HepG2 (cell line): ENCODE measurements at regions not wholly inside any gene's neighbourhood (a gene's known extent, or its start where the extent isn't known, plus 50 kb on each side); places are given as distances from the start of the nearest gene placed in this dataset.

Source experiments
- ATAC-seq: fragments of 200-7000 bp; cut with Tn5 transposase; 3 replicates; pipeline ENCODE4 v1.9.1; 2020; ENCODE audit warnings: mild to moderate bottlenecking, moderate library complexity
- BruUV-seq: library from RNA; stranded (reverse); fragments of 400-500 nt; replicated peaks from 2 replicates; lab custom pipeline; 2021; lab: Mats Ljungman, UMichigan
- CTCF ChIA-PET: fragments of 300-600 bp; formaldehyde crosslinking; extraction: SDS; loops from one replicate; lab custom pipeline; 2021; ENCODE audit warnings: low total read pairs, inconsistent platforms, low intra/inter-chr PET ratio; lab: Yijun Ruan, JAX
- POLR2A ChIA-PET: fragments of 350-600 bp; sonication (Branson Sonifier 250); formaldehyde crosslinking; loops from one replicate; lab custom pipeline; 2020; ENCODE audit warnings: antibody characterized with exemption, inconsistent platforms; lab: Yijun Ruan, JAX
- DNase-seq: peaks from one replicate; pipeline ENCODE4 v3.0.0-alpha.2; 2015; ENCODE audit warnings: low spot score
- FAIRE-seq: peaks from 3 replicates; lab custom pipeline; 2011; peaks lifted over from hg19 to GRCh38; lab: Jason Lieb, UNC
- H2AFZ ChIP-seq: one replicate; pipeline ENCODE4 v1.6.1; 2011; ENCODE audit warnings: low read length, inconsistent platforms
- H3K27ac ChIP-seq: fragments of 300-600 bp; 3 replicates; pipeline ENCODE4 v1.8.0; 2011; ENCODE audit warnings: mixed run types, mild to moderate bottlenecking, mixed read lengths, low read length, inconsistent platforms; ENCODE audit not compliant: insufficient read depth; ENCODE audit errors: extremely low read length
- H3K27me3 ChIP-seq, 2 experiments: fragments of 200-600 bp in 1 of 2; 2 replicates in 1 of 2; 3 replicates in 1 of 2; pipeline versions ENCODE4 v1.6.0 to v1.8.0; 2011; ENCODE audit warnings: low read length in 2 of 2, mild to moderate bottlenecking in 2 of 2, moderate library complexity in 2 of 2, inconsistent platforms in 1 of 2; ENCODE audit not compliant: insufficient read depth in 2 of 2, control insufficient read depth in 1 of 2
- H3K36me3 ChIP-seq, 2 experiments: fragments of 200-600 bp in 1 of 2; replicated peaks in 1 of 2; 2 replicates in 1 of 2; 3 replicates in 1 of 2; pipeline versions ENCODE4 v1.5.1 to v1.8.0; 2011; ENCODE audit warnings: low read length in 2 of 2, inconsistent platforms in 1 of 2; ENCODE audit not compliant: insufficient read depth in 2 of 2, control insufficient read depth in 1 of 2
- H3K4me1 ChIP-seq: 2 replicates; pipeline ENCODE4 v1.5.1; 2012; ENCODE audit warnings: low read length, inconsistent platforms; ENCODE audit not compliant: insufficient read depth
- H3K4me2 ChIP-seq: 2 replicates; pipeline ENCODE4 v1.6.0; 2011; ENCODE audit warnings: low read depth, low read length, inconsistent platforms
- H3K4me3 ChIP-seq, 3 experiments: fragments of 200-600 bp in 1 of 3; sonication (generic), shearing (Covaris generic) in 1 of 3; replicated peaks in 1 of 3; 2 replicates each; pipeline ENCODE4 v1.5.1; 2011 to 2016; ENCODE audit warnings: low read length in 3 of 3, inconsistent platforms in 2 of 3, low read depth in 2 of 3, mild to moderate bottlenecking in 2 of 3, control low read depth in 1 of 3, mixed read lengths in 1 of 3; ENCODE audit not compliant: insufficient read depth in 1 of 3
- H3K79me2 ChIP-seq: one replicate; pipeline ENCODE4 v1.6.1; 2011; ENCODE audit warnings: low read length, inconsistent platforms; ENCODE audit not compliant: insufficient read depth
- H3K9ac ChIP-seq: 2 replicates; pipeline ENCODE4 v1.6.0; 2011; ENCODE audit warnings: mild to moderate bottlenecking, low read depth, low read length, inconsistent platforms; ENCODE audit not compliant: insufficient read depth
- H3K9me3 ChIP-seq: 2 replicates; pipeline ENCODE4 v1.5.1; 2012; ENCODE audit warnings: mild to moderate bottlenecking, low read length
- H4K20me1 ChIP-seq: 2 replicates; pipeline ENCODE4 v1.6.0; 2011; ENCODE audit warnings: inconsistent platforms, mild to moderate bottlenecking, low read length, moderate library complexity; ENCODE audit not compliant: insufficient read depth
- MAZ ChIP-seq, 2 experiments: sonication (generic) in 1 of 2; formaldehyde crosslinking in 1 of 2; IDR thresholded peaks; 2 replicates each; pipeline versions ENCODE4 v1.5.0 to v1.6.1; 2012 to 2020; ENCODE audit warnings: low read depth in 2 of 2, mild to moderate bottlenecking in 2 of 2, borderline replicate concordance in 1 of 2, improper control_type of control experiment in 1 of 2, low read length in 1 of 2, missing genetic modification reagents in 1 of 2, moderate library complexity in 1 of 2
- POLR2A ChIP-seq, 2 experiments: IDR thresholded peaks; 2 replicates each; pipeline ENCODE4 v1.6.1; 2011; ENCODE audit warnings: low read depth in 2 of 2, low read length in 2 of 2, mild to moderate bottlenecking in 1 of 2, moderate library complexity in 1 of 2; ENCODE audit not compliant: insufficient read depth in 1 of 2
- RFX1 ChIP-seq: fragments of 450-650 bp; IDR thresholded peaks from 2 replicates; pipeline ENCODE4 v1.6.1; 2017
- RNF2 ChIP-seq: fragments of 450-650 bp; conservative IDR thresholded peaks from 2 replicates; pipeline ENCODE4 v1.6.1; 2016; ENCODE audit warnings: low read depth
- SOX6 ChIP-seq, 2 experiments: fragments of 450-650 bp in 1 of 2; sonication (generic) in 1 of 2; formaldehyde crosslinking in 1 of 2; IDR thresholded peaks; 2 replicates each; pipeline versions ENCODE4 v1.4.0 to v1.6.1; 2017 to 2020; ENCODE audit warnings: antibody characterized with exemption in 1 of 2, mild to moderate bottlenecking in 1 of 2, missing genetic modification reagents in 1 of 2
- STAG1 ChIP-seq: sonication (generic); formaldehyde crosslinking; IDR thresholded peaks from 2 replicates; pipeline ENCODE4 v1.4.0; 2020; ENCODE audit warnings: missing genetic modification reagents
- ZNF496 ChIP-seq: sonication (generic); formaldehyde crosslinking; IDR thresholded peaks from 2 replicates; pipeline ENCODE4 v1.8.1; 2023; ENCODE audit warnings: mild to moderate bottlenecking, moderate library complexity, missing genetic modification reagents; ENCODE audit not compliant: insufficient replicate concordance
- ZNF749 ChIP-seq: sonication (generic); formaldehyde crosslinking; IDR thresholded peaks from 2 replicates; pipeline ENCODE4 v1.8.0; 2022; ENCODE audit warnings: mild to moderate bottlenecking, missing genetic modification reagents, moderate library complexity, borderline replicate concordance
- WGBS: methylation state at CpG from one replicate; pipeline ENCODE4 v1.1.6; 2017; ENCODE audit warnings: low lambda C conversion rate; 5-methylcytosine and 5-hydroxymethylcytosine counted together
- in situ Hi-C: cut with HindIII; loops from 2 replicates; pipeline ENCODE4 v1.10.0; 2017; ENCODE audit warnings: low pct_unique_long_range_greater_than_20kb; ENCODE audit not compliant: extremely low pct_ligation_motif_present
- intact Hi-C: fragments of 100-400 bp; cut with micrococcal nuclease; formaldehyde crosslinking; loops from one replicate; pipeline ENCODE4 v1.10.0; 2022; ENCODE audit not compliant: unreplicated experiment
- TF ChIP-seq, protein P1 (sequence below): sonication (generic); formaldehyde crosslinking; IDR thresholded peaks from 2 replicates; pipeline ENCODE4 v1.9.0; 2021; ENCODE audit warnings: missing genetic modification reagents, mild to moderate bottlenecking, borderline replicate concordance
- TF ChIP-seq, protein P2 (sequence below): sonication (generic); formaldehyde crosslinking; IDR thresholded peaks from 2 replicates; pipeline ENCODE4 v1.5.0; 2020; ENCODE audit warnings: missing genetic modification reagents, mild to moderate bottlenecking, borderline replicate concordance
- TF ChIP-seq, protein P3 (sequence below): sonication (generic); formaldehyde crosslinking; IDR thresholded peaks from 2 replicates; pipeline ENCODE4 v1.4.0; 2020; ENCODE audit warnings: missing genetic modification reagents; ENCODE audit errors: not compliant biosample characterization
- TF ChIP-seq, protein P4 (sequence below): sonication (generic); formaldehyde crosslinking; IDR thresholded peaks from 2 replicates; pipeline ENCODE4 v1.5.0; 2020; ENCODE audit warnings: mild to moderate bottlenecking, missing genetic modification reagents, moderate library complexity
- TF ChIP-seq, protein P5 (sequence below): IDR thresholded peaks from 2 replicates; pipeline ENCODE4 v1.6.1; 2012; ENCODE audit warnings: low read depth, low read length, improper control_type of control experiment

DNA sequence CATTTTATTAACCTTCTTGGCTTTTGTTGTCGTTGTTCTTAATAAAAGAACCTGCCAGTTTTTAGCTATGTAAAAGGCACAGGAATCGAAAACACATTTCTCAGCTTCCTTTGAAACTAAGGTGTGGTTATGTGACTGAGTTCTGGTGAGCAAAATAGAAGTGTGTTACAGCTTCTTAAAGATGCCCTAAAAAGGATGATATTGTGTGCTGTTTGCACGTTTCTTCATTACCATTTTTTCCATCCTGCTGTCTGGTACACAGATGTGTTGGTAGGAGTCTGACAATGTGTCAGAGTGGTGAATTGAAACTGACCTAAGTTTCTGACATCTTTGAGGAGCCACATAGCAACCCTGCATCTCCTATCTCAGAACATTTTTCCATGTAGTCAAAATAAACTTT, 380.6 kb downstream of the SUCLG1 start (continued):
- TF ChIP-seq, protein P1, sequence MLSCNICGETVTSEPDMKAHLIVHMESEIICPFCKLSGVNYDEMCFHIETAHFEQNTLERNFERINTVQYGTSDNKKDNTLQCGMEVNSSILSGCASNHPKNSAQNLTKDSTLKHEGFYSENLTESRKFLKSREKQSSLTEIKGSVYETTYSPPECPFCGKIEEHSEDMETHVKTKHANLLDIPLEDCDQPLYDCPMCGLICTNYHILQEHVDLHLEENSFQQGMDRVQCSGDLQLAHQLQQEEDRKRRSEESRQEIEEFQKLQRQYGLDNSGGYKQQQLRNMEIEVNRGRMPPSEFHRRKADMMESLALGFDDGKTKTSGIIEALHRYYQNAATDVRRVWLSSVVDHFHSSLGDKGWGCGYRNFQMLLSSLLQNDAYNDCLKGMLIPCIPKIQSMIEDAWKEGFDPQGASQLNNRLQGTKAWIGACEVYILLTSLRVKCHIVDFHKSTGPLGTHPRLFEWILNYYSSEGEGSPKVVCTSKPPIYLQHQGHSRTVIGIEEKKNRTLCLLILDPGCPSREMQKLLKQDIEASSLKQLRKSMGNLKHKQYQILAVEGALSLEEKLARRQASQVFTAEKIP (CRISPR knock-in tag): no peak
- TF ChIP-seq POLR2A (IDR thresholded peaks at IDR 0.05; ENCODE audit: insufficient read depth in 1 of 2, low read depth in 2 of 2, low read length in 2 of 2): no peak
- TF ChIP-seq RNF2: no peak
- no peak for TF ChIP-seq ZNF749 (CRISPR knock-in tag)
- TF ChIP-seq, protein P2, sequence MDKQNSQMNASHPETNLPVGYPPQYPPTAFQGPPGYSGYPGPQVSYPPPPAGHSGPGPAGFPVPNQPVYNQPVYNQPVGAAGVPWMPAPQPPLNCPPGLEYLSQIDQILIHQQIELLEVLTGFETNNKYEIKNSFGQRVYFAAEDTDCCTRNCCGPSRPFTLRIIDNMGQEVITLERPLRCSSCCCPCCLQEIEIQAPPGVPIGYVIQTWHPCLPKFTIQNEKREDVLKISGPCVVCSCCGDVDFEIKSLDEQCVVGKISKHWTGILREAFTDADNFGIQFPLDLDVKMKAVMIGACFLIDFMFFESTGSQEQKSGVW (CRISPR knock-in tag): no peak
- no peak for TF ChIP-seq MAZ (IDR thresholded peaks at IDR 0.05; ENCODE audit: borderline replicate concordance, low read depth, low read length)
- no peak for TF ChIP-seq MAZ (CRISPR knock-in tag; IDR thresholded peaks at IDR 0.05; ENCODE audit: low read depth)
- TF ChIP-seq SOX6 (IDR thresholded peaks at IDR 0.05): no peak
- TF ChIP-seq SOX6 (CRISPR knock-in tag; IDR thresholded peaks at IDR 0.05): no peak
- TF ChIP-seq, protein P3, sequence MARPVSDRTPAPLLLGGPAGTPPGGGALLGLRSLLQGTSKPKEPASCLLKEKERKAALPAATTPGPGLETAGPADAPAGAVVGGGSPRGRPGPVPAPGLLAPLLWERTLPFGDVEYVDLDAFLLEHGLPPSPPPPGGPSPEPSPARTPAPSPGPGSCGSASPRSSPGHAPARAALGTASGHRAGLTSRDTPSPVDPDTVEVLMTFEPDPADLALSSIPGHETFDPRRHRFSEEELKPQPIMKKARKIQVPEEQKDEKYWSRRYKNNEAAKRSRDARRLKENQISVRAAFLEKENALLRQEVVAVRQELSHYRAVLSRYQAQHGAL: no peak
- no peak for TF ChIP-seq RFX1
- TF ChIP-seq, all 625 proteins: peak for 0

DNA sequence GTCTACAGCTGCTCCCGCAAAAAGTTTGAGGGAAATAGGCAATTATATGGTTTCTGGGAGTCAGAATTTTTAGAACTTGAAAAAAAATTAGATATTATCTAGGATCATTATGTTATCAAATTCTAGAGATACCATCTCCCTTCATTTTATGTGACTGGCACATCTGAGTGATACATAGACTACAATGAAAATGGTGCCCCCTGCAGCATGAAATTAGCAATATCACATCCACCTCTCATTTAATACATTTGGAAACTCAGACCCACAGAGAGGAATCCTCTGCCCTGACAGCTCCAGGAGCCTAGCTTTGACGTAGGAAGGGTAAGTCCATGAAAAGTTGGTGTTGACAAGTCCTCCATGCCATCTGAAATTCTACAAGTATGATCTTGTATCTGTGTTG, 381.6 kb downstream of the SUCLG1 start:
- ChIA-PET POLR2A (no interaction called here), CTCF (interaction anchor here (2.3 kb wide), 1 partner anchor 55 kb away, joined by 11 read pairs; no protein-coding TSS in a partner anchor)
- peak; percentile 20 for DNase-seq
- peak; percentile 79 for ATAC-seq
- no TSS peak for BruUV-seq
- Histone ChIP-seq H3K9ac (no peak overlapping the region), H3K4me1 (no peaks in the 10 kb centered on the region), H3K4me3 (no peak overlapping the region), H4K20me1 (no peaks in the 10 kb centered on the region), H3K4me2 (no peak overlapping the region), H3K27ac (no peak overlapping the region), H3K36me3 (no peaks in the 10 kb centered on the region), H3K9me3 (no peaks in the 10 kb centered on the region), H2AFZ (no peak overlapping the region), H3K79me2 (no peaks in the 10 kb centered on the region), H3K27me3 (no peaks in the 10 kb centered on the region)
- WGBS: 22% methylated on average over 2 of the region's 2 CpGs
- no peak for FAIRE-seq
- intact Hi-C loops (loop anchor here (1.0 to 5.0 kb wide), 2 partner anchors 55 to 225 kb away; no protein-coding TSS in a partner anchor), in situ Hi-C loops (no loop called here)
- TF ChIP-seq, protein P4, sequence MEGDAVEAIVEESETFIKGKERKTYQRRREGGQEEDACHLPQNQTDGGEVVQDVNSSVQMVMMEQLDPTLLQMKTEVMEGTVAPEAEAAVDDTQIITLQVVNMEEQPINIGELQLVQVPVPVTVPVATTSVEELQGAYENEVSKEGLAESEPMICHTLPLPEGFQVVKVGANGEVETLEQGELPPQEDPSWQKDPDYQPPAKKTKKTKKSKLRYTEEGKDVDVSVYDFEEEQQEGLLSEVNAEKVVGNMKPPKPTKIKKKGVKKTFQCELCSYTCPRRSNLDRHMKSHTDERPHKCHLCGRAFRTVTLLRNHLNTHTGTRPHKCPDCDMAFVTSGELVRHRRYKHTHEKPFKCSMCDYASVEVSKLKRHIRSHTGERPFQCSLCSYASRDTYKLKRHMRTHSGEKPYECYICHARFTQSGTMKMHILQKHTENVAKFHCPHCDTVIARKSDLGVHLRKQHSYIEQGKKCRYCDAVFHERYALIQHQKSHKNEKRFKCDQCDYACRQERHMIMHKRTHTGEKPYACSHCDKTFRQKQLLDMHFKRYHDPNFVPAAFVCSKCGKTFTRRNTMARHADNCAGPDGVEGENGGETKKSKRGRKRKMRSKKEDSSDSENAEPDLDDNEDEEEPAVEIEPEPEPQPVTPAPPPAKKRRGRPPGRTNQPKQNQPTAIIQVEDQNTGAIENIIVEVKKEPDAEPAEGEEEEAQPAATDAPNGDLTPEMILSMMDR: peak; percentile 57
- TF ChIP-seq, protein P5, sequence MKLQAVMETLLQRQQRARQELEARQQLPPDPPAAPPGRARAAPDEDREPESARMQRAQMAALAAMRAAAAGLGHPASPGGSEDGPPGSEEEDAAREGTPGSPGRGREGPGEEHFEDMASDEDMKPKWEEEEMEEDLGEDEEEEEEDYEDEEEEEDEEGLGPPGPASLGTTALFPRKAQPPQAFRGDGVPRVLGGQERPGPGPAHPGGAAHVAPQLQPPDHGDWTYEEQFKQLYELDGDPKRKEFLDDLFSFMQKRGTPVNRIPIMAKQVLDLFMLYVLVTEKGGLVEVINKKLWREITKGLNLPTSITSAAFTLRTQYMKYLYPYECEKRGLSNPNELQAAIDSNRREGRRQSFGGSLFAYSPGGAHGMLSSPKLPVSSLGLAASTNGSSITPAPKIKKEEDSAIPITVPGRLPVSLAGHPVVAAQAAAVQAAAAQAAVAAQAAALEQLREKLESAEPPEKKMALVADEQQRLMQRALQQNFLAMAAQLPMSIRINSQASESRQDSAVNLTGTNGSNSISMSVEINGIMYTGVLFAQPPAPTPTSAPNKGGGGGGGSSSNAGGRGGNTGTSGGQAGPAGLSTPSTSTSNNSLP: peak; percentile 87
- TF ChIP-seq ZNF496 (no peak), STAG1 (peak; percentile 58)
